HepG2 (cell line): ENCODE measurements at regions not wholly inside any gene's neighbourhood (a gene's known extent, or its start where the extent isn't known, plus 50 kb on each side); places are given as distances from the start of the nearest gene placed in this dataset.

Experiments
- ATF4 ChIP-seq, 2 experiments: fragments of 450-650 bp in 1 of 2; sonication (generic) in 1 of 2; formaldehyde crosslinking; IDR thresholded peaks; 2 replicates each; pipeline versions ENCODE4 v1.5.0 to v1.8.0; 2020 to 2022; ENCODE audit warnings: mild to moderate bottlenecking in 1 of 2, missing genetic modification reagents in 1 of 2
- CENPBD1 ChIP-seq: sonication (generic); formaldehyde crosslinking; IDR thresholded peaks from 2 replicates; pipeline ENCODE4 v1.8.0; 2022; ENCODE audit warnings: missing genetic modification reagents, low read depth, mild to moderate bottlenecking, borderline replicate concordance
- GATAD2A ChIP-seq: IDR thresholded peaks from 2 replicates; pipeline ENCODE4 v1.6.1; 2016
- LRRFIP1 ChIP-seq: sonication (generic); formaldehyde crosslinking; conservative IDR thresholded peaks from 2 replicates; pipeline ENCODE4 v1.4.0; 2020; ENCODE audit warnings: missing genetic modification reagents
- MTERF4 ChIP-seq: sonication (generic); formaldehyde crosslinking; IDR thresholded peaks from 2 replicates; pipeline ENCODE4 v1.8.0; 2023; ENCODE audit warnings: mild to moderate bottlenecking, missing genetic modification reagents
- RBAK ChIP-seq: sonication (generic); formaldehyde crosslinking; IDR thresholded peaks from 2 replicates; pipeline ENCODE4 v1.5.1; 2020; ENCODE audit warnings: mild to moderate bottlenecking, missing genetic modification reagents
- ZC3H4 ChIP-seq: sonication (generic); formaldehyde crosslinking; IDR thresholded peaks from 2 replicates; pipeline ENCODE4 v1.4.0; 2020; ENCODE audit warnings: missing genetic modification reagents, borderline replicate concordance
- ZNF292 ChIP-seq: sonication (generic); formaldehyde crosslinking; IDR thresholded peaks from 2 replicates; pipeline ENCODE4 v1.8.1; 2022; ENCODE audit warnings: mild to moderate bottlenecking, low read depth, missing genetic modification reagents, borderline replicate concordance
- ZNF44 ChIP-seq: sonication (generic); formaldehyde crosslinking; IDR thresholded peaks from 2 replicates; pipeline ENCODE4 v1.5.1; 2020; ENCODE audit warnings: mild to moderate bottlenecking, missing genetic modification reagents
- ZNF451 ChIP-seq: sonication (generic); formaldehyde crosslinking; IDR thresholded peaks from 2 replicates; pipeline ENCODE4 v1.5.0; 2020; ENCODE audit warnings: mild to moderate bottlenecking, missing genetic modification reagents
- ZNF646 ChIP-seq: sonication (generic); formaldehyde crosslinking; IDR thresholded peaks from 2 replicates; pipeline ENCODE4 v1.9.0; 2021; ENCODE audit warnings: mild to moderate bottlenecking, missing genetic modification reagents

GRCh38 chr5:3155046-3155445 lies 403.6 kb upstream of the IRX2 start (continued):
- TF ChIP-seq ZNF646 (CRISPR knock-in tag) (no peak), ZNF451 (CRISPR knock-in tag) (no peak), RBAK (CRISPR knock-in tag) (no peak), MTERF4 (CRISPR knock-in tag) (no peak), LRRFIP1 (CRISPR knock-in tag) (no peak), GATAD2A (CRISPR knock-in tag) (no peak), CENPBD1 (no peak), ZNF292 (no peak), ZC3H4 (CRISPR knock-in tag) (no peak), ATF4 (CRISPR knock-in tag; IDR thresholded peaks at IDR 0.05) (no peak), ZNF44 (CRISPR knock-in tag) (no peak)
